HG03045 (cell line): ENCODE measurements at regions not wholly inside any gene's neighbourhood (a gene's known extent, or its start where the extent isn't known, plus 50 kb on each side); places are given as distances from the start of the nearest gene placed in this dataset.
"Not testable (repeated sequence)": the region's sequence is repeated elsewhere in the genome, so short reads cannot be mapped to it uniquely, and the experiment has no call there.

ENCODE experiments used
- ATAC-seq: cut with Tn5 transposase; IDR thresholded peaks from one replicate; pipeline ENCODE4 v1.9.1; 2021; ENCODE audit warnings: mild to moderate bottlenecking, moderate library complexity; ENCODE audit not compliant: unreplicated experiment

GRCh38 chr14:95597784-95598211 lies 62.9 kb downstream of the GLRX5 start:
- peak; percentile 60 for ATAC-seq

- no peak for ATAC-seq
Observed at GRCh38 chr14:95601650-95602049, 66.8 kb downstream of the GLRX5 start.

- ATAC-seq = no peak
Observed at GRCh38 chr14:95603415-95603814, 68.6 kb downstream of the GLRX5 start.

GRCh38 chr14:95606266-95606665 lies 71.4 kb downstream of the GLRX5 start:
- ATAC-seq = no peak

- ATAC-seq = no peak
Observed at GRCh38 chr14:95608637-95609235, 73.9 kb downstream of the GLRX5 start.

GRCh38 chr14:95609398-95609990 lies 74.6 kb downstream of the GLRX5 start:
- no peak for ATAC-seq

- no peak for ATAC-seq
Observed at GRCh38 chr14:95611293-95611880, 74.8 kb upstream of the TCL1B start.

- peak; percentile 57 for ATAC-seq
Observed at GRCh38 chr14:95614349-95614748, 71.9 kb upstream of the TCL1B start.

GRCh38 chr14:95616745-95617144 lies 69.5 kb upstream of the TCL1B start:
- ATAC-seq = no peak

GRCh38 chr14:95619785-95620417 lies 66.3 kb upstream of the TCL1B start:
- no peak for ATAC-seq

- no peak for ATAC-seq
Observed at GRCh38 chr14:95620659-95621059, 65.6 kb upstream of the TCL1B start.

GRCh38 chr14:95623195-95623594 lies 63.0 kb upstream of the TCL1B start:
- no peak for ATAC-seq

GRCh38 chr14:95625710-95626109 lies 60.5 kb upstream of the TCL1B start:
- ATAC-seq = not testable (repeated sequence)

- no peak for ATAC-seq
Observed at GRCh38 chr14:95635051-95635450, 51.2 kb upstream of the TCL1B start.
